ENCODE measurements at regions not wholly inside any gene's neighbourhood (a gene's known extent, or its start where the extent isn't known, plus 50 kb on each side); places are given as distances from the start of the nearest gene placed in this dataset.

DNA sequence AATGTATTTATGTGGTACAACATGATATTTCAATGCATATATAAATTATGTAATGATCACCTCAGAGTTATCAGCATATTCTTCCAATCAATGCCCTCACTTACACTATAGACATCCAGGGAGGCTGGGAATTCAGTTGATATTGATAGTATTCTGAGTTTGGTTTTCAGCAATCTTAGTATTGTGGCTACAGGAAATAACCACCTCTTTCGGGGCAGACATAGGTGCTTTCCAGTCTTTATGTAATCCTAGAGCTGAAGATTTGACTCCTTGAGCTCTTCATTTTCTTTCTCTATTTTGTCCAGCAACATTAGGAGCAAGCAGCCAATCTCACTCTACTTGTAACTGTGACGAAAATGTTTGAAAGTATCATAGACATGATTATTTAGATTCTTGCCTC is 712.7 kb upstream of the KIRREL3 start (continued):
- TF ChIP-seq, protein P1, sequence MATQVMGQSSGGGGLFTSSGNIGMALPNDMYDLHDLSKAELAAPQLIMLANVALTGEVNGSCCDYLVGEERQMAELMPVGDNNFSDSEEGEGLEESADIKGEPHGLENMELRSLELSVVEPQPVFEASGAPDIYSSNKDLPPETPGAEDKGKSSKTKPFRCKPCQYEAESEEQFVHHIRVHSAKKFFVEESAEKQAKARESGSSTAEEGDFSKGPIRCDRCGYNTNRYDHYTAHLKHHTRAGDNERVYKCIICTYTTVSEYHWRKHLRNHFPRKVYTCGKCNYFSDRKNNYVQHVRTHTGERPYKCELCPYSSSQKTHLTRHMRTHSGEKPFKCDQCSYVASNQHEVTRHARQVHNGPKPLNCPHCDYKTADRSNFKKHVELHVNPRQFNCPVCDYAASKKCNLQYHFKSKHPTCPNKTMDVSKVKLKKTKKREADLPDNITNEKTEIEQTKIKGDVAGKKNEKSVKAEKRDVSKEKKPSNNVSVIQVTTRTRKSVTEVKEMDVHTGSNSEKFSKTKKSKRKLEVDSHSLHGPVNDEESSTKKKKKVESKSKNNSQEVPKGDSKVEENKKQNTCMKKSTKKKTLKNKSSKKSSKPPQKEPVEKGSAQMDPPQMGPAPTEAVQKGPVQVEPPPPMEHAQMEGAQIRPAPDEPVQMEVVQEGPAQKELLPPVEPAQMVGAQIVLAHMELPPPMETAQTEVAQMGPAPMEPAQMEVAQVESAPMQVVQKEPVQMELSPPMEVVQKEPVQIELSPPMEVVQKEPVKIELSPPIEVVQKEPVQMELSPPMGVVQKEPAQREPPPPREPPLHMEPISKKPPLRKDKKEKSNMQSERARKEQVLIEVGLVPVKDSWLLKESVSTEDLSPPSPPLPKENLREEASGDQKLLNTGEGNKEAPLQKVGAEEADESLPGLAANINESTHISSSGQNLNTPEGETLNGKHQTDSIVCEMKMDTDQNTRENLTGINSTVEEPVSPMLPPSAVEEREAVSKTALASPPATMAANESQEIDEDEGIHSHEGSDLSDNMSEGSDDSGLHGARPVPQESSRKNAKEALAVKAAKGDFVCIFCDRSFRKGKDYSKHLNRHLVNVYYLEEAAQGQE (IDR thresholded peaks at IDR 0.05; ENCODE audit: unreplicated experiment), result no peak

DNA sequence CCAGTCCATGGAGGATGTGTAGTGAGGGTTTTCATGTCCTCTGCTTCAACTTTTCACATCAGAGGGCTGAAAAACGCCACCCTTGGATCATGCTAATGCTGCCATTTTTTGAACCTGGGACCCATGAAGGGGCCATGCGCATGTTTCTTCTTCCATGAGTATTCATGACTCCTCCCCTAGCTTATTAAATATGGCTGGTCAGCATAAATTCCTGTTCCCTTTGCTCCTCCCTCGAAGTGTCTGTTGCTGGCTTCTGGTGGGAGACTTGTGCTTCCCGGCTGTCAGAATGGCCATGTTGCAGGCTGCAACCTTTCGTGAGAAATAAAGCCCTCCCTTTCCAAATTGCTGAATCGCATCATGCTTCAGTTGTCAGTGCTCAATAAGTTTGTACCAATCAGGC is 711.2 kb upstream of the KIRREL3 start:
- Mint-ChIP-seq H3K27ac (no peak overlapping the region), H3K4me3 (no peak overlapping the region), H3K36me3 (ENCODE audit: low read depth) (no peaks in the 10 kb centered on the region), H3K27me3 (ENCODE audit: insufficient read depth, low read depth, poor library complexity) (no peaks in the 10 kb centered on the region), H3K4me1 (no peaks in the 10 kb centered on the region), H3K9me3 (no peaks in the 10 kb centered on the region; the same call in 2 of the 3 replicates)
- H4K20me1 ChIP-seq (replicated peaks; ENCODE audit: insufficient read depth), result no peaks in the 10 kb centered on the region
- H3F3A ChIP-seq (replicated peaks; ENCODE audit: low read depth), result no peaks in the 10 kb centered on the region
- no peaks in the 10 kb centered on the region for H3K36me3 ChIP-seq (ENCODE audit: insufficient read depth)
- peak overlapping the region; percentile 32; the same call in 1 of the 2 replicates for H2AFZ ChIP-seq
- H3K4me2 ChIP-seq, result no peak overlapping the region
- peaks cover 10% of the 10 kb centered on the region; the same call in 1 of the 2 replicates for H3K9me2 ChIP-seq (ENCODE audit: insufficient read depth)
- DNase-seq (ENCODE audit: low spot score), result no peak
- H3K4me1 ChIP-seq (ENCODE audit: insufficient read depth), result no peaks in the 10 kb centered on the region
- no peak for ATAC-seq
- H3K79me2 ChIP-seq (replicated peaks; ENCODE audit: insufficient read depth), result no peaks in the 10 kb centered on the region
- TF ChIP-seq, protein P2, sequence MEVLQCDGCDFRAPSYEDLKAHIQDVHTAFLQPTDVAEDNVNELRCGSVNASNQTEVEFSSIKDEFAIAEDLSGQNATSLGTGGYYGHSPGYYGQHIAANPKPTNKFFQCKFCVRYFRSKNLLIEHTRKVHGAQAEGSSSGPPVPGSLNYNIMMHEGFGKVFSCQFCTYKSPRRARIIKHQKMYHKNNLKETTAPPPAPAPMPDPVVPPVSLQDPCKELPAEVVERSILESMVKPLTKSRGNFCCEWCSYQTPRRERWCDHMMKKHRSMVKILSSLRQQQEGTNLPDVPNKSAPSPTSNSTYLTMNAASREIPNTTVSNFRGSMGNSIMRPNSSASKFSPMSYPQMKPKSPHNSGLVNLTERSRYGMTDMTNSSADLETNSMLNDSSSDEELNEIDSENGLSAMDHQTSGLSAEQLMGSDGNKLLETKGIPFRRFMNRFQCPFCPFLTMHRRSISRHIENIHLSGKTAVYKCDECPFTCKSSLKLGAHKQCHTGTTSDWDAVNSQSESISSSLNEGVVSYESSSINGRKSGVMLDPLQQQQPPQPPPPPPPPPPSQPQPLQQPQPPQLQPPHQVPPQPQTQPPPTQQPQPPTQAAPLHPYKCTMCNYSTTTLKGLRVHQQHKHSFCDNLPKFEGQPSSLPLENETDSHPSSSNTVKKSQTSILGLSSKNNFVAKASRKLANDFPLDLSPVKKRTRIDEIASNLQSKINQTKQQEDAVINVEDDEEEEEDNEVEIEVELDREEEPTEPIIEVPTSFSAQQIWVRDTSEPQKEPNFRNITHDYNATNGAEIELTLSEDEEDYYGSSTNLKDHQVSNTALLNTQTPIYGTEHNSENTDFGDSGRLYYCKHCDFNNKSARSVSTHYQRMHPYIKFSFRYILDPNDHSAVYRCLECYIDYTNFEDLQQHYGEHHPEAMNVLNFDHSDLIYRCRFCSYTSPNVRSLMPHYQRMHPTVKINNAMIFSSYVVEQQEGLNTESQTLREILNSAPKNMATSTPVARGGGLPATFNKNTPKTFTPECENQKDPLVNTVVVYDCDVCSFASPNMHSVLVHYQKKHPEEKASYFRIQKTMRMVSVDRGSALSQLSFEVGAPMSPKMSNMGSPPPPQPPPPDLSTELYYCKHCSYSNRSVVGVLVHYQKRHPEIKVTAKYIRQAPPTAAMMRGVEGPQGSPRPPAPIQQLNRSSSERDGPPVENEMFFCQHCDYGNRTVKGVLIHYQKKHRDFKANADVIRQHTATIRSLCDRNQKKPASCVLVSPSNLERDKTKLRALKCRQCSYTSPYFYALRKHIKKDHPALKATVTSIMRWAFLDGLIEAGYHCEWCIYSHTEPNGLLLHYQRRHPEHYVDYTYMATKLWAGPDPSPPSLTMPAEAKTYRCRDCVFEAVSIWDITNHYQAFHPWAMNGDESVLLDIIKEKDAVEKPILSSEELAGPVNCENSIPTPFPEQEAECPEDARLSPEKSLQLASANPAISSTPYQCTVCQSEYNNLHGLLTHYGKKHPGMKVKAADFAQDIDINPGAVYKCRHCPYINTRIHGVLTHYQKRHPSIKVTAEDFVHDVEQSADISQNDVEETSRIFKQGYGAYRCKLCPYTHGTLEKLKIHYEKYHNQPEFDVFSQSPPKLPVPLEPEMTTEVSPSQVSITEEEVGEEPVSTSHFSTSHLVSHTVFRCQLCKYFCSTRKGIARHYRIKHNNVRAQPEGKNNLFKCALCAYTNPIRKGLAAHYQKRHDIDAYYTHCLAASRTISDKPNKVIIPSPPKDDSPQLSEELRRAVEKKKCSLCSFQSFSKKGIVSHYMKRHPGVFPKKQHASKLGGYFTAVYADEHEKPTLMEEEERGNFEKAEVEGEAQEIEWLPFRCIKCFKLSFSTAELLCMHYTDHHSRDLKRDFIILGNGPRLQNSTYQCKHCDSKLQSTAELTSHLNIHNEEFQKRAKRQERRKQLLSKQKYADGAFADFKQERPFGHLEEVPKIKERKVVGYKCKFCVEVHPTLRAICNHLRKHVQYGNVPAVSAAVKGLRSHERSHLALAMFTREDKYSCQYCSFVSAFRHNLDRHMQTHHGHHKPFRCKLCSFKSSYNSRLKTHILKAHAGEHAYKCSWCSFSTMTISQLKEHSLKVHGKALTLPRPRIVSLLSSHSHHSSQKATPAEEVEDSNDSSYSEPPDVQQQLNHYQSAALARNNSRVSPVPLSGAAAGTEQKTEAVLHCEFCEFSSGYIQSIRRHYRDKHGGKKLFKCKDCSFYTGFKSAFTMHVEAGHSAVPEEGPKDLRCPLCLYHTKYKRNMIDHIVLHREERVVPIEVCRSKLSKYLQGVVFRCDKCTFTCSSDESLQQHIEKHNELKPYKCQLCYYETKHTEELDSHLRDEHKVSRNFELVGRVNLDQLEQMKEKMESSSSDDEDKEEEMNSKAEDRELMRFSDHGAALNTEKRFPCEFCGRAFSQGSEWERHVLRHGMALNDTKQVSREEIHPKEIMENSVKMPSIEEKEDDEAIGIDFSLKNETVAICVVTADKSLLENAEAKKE (CRISPR knock-in tag; IDR thresholded peaks at IDR 0.05), result no peak
- TF ChIP-seq POLR2AphosphoS5 (IDR thresholded peaks at IDR 0.05; ENCODE audit: low read depth) (no peak), ZNF331 (CRISPR knock-in tag; IDR thresholded peaks at IDR 0.05; ENCODE audit: low read depth) (no peak), EZH2 (IDR thresholded peaks at IDR 0.05; ENCODE audit: low read depth, unreplicated experiment) (no peak), EZH2phosphoT487 (IDR thresholded peaks at IDR 0.05; ENCODE audit: unreplicated experiment) (no peak)
- TF ChIP-seq, protein P1 (IDR thresholded peaks at IDR 0.05; ENCODE audit: unreplicated experiment), result no peak
- H3K27me3 ChIP-seq (ENCODE audit: insufficient read depth), result no peaks in the 10 kb centered on the region
- no peak overlapping the region for H3K27ac ChIP-seq (ENCODE audit: low read depth)
- no peak overlapping the region for H3K4me3 ChIP-seq

All from GM23338 (cell line).